GM12872 (cell line): ENCODE measurements at regions not wholly inside any gene's neighbourhood (a gene's known extent, or its start where the extent isn't known, plus 50 kb on each side); places are given as distances from the start of the nearest gene placed in this dataset.

ENCODE experiments used
- TF ChIP-seq, protein P1 (sequence below): IDR thresholded peaks from 3 replicates; pipeline ENCODE4 v1.5.1; 2011; ENCODE audit warnings: low read depth, mild to moderate bottlenecking, low read length, moderate library complexity; ENCODE audit not compliant: insufficient read depth

DNA sequence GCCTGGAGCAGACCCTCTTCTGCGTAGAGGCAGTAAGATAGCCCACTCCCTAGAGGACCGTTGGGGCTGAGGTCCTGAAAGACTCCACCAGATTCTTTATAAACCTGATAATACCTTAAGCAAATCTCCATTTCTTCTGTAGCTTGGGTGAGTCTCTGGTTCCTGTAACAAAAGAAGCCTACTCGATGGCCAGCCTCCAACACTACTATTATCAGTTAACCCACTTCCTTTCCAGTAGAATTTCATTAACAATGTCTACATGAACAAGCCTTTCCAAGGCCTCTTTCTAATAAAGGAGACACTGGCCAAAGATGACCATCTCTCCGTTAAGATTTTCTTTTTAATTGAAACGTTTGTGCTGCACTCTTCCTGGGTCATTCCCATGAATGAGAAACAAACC is 201.7 kb upstream of the KCTD7 start:
- TF ChIP-seq, protein P1, sequence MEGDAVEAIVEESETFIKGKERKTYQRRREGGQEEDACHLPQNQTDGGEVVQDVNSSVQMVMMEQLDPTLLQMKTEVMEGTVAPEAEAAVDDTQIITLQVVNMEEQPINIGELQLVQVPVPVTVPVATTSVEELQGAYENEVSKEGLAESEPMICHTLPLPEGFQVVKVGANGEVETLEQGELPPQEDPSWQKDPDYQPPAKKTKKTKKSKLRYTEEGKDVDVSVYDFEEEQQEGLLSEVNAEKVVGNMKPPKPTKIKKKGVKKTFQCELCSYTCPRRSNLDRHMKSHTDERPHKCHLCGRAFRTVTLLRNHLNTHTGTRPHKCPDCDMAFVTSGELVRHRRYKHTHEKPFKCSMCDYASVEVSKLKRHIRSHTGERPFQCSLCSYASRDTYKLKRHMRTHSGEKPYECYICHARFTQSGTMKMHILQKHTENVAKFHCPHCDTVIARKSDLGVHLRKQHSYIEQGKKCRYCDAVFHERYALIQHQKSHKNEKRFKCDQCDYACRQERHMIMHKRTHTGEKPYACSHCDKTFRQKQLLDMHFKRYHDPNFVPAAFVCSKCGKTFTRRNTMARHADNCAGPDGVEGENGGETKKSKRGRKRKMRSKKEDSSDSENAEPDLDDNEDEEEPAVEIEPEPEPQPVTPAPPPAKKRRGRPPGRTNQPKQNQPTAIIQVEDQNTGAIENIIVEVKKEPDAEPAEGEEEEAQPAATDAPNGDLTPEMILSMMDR, result no peak

DNA sequence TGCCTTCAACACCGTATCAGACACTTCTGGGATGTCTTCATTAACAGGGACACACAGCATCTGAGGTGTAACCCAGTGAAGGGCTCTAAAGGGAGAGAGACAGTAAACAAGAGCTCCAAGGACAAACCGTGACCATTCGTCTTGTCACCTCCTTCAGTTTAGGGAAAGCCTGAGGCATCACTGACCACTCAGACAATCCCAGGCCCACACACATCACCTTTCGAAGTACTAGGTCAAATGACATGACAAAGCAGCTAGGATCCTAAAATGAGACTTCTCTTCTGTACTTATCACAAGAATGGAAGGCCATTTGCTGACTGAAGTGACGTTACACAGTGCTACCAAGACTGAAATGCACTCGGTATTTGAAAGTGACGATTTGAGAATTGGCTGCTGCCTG is 200.7 kb upstream of the KCTD7 start:
- TF ChIP-seq, protein P1, result no peak

DNA sequence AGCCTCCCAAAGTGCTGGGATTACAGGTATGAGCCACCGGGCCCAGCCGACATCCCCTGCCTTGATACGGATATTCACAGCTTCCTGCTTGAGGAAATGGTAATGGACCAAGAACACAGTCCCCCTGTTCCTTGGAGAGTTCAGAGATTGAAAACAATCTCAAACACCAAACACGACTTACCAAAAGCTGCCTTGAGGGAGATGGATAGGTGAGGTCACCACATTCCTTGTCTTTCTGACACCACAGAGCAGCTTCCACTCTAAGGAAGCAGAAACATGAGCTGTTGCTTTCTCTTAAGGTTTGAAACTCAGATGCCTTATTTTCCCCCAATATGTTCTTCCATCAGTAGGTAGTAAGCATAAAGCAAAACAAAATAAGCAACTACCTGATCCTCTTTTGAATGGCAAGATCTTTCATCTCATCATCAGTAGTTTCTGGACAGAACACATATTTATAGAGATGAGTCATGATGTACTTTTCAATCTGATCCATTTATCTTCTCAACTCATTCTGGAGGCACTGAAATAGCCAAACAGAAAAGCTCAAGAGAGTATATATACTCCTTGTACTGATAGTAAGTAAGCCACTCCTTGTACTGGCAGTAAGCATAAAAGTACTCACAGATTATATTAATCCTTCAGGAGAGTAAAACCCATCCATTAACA is 199.1 kb upstream of the KCTD7 start:
- TF ChIP-seq, protein P1, result no peak

DNA sequence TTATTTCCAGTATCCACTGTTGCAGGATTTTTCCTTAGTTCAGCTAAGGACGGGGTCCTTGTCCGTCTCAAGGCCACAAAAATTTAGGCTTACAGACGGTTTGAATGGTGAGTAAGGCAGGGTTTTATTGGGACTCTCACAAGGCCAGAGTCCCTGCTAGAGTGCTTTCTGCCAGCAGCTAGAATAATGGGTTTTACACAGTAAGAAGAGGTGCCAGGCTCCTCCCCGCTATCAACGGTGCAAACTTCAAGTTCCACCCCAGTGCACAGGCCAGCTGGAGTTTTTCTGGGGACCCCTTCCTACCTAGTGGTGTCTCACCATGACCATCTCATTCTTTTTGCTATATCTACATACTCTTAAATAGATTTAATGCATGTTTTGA is 198.5 kb upstream of the KCTD7 start:
- TF ChIP-seq, protein P1, result no peak

DNA sequence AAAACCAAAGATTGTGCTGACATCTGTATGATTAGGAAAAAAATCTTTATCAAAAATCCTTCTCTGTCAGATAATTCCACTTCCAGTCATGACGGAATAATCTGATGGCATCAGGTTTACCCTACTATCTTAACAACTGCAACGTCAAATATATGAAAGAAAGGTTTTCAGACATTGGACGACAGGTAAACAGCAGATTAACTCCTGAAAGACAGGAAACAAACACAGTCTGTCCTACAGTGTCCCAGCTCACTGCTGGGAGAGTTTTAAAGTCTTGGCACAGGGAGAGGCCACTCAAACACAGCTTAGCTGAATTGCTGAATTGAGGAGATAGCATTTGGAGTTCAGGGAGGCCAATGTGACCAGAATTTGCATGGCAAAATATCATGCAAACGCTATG is 186.3 kb upstream of the KCTD7 start:
- TF ChIP-seq, protein P1, result no peak

DNA sequence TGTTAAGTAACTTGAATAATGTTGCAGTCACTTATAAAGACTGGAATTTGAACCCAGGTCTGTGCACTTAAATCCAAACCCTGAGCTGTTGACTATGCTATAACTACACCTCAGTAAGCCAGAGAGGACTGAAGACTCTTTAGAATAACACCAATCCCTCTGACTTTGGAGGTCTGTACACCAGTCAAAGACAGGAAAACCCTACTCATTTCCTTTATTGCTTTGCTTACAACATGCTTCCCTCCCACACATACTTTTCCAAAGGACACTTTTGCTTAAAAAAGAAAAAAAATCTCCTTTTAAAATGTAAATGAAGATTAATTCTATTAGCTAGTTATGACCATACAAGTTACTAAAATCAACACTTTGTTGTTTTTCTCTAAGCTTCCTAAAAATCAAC is 184.7 kb upstream of the KCTD7 start:
- TF ChIP-seq, protein P1, result no peak

DNA sequence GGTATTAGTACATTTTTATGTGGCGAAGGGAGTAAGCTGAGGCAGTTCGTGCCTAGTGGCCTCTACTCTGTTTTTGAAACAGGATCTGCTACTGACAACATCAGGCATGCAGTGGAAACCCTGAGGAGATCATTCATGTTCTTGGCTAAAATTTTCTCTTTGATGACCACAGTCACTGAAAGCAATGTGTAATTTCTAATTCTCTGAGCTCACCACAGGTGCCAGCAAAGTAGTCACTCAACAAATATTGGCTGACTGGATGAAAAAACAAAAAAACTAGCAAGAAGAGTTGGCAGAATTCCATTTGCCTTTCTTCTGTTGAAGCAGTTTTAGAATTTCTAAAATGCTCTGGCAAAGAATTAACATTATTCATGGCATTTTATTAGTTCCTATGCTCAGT is 176.5 kb upstream of the KCTD7 start:
- TF ChIP-seq, protein P1, result no peak
